Stimulated activated CD4-positive, alpha-beta T cell treated with anti-CD3 and anti-CD28 coated beads, Interleukin-2, amount 100 ng/mL, for 48 hours (primary cell): ENCODE measurements at regions not wholly inside any gene's neighbourhood (a gene's known extent, or its start where the extent isn't known, plus 50 kb on each side); places are given as distances from the start of the nearest gene placed in this dataset.
A peak's percentile ranks its signal among the peaks of the same experiment; 100 is the strongest.

Experiments
- DNase-seq, 2 donors: peaks; one replicate each; pipeline ENCODE4 v3.0.0-alpha.2; 2020

- no peak for DNase-seq
These were observed 725.6 kb upstream of the ID2 start for GRCh38 chr2:7956126-7956689.

DNA sequence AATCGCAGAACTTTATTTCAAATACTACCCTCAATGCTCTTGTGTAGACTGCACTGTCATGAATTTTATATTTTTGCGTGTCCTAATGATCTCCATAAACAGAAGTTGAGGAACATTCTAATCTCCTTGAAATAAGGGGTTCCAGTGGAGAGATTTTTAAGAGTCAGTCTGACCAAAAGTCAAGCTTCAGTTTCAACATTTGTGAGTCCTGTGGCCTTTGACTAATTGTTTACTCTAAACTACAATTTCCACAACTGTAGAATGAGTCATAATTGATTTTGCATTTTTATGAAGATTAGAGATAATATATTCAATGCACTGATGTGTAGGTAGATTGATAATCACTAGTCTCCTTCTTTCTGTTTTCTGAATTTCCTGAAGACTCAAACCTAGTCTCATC, 720.3 kb upstream of the ID2 start:
- DNase-seq, result no peak

- no peak for DNase-seq
These were observed 719.7 kb upstream of the ID2 start for GRCh38 chr2:7962161-7962560.

- DNase-seq, result no peak
These were observed 718.1 kb upstream of the ID2 start for GRCh38 chr2:7963787-7964186.

- DNase-seq, result no peak
These were observed 715.8 kb upstream of the ID2 start for GRCh38 chr2:7966032-7966431.

- no peak for DNase-seq
These were observed 714.0 kb upstream of the ID2 start for GRCh38 chr2:7967707-7968405.

- DNase-seq, result no peak
These were observed 711.9 kb upstream of the ID2 start for GRCh38 chr2:7969756-7970515.

GRCh38 chr2:7971248-7971647, 710.6 kb upstream of the ID2 start:
- no peak for DNase-seq

- DNase-seq, result no peak
These were observed 710.0 kb upstream of the ID2 start for GRCh38 chr2:7971841-7972240.

GRCh38 chr2:7972670-7973069, 709.2 kb upstream of the ID2 start:
- DNase-seq, result no peak

DNA sequence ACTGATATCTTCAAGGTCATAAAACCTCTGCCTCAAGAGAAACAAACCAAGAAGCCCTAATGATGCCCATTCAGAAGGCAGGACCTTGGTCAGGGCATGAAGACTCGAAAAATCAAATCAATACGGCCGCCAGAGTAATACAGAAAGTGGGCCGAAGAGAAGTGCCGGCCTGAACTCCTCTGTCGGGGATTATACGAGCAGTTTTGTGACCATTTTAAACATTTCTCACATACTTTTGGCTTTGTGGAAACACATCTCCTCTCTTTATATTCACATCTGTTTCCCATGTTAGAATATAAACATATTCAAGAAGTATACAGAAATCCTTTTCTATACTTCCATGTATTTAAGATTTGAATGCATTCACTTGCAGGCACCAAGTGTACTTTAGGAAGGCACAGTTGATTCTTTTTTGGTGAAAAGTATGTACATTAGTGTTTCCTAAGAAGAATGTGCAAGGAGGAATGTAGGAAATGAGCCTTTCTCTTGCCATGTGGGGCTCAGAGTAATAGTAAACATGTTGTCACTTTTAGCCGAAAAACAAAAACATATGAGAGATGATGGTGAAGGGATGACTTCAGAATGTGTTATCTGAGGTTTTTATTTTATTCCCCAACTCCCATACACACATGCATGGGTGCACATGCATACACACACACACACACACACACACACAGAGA, 707.9 kb upstream of the ID2 start:
- no peak for DNase-seq

- DNase-seq, result no peak
These were observed 706.9 kb upstream of the ID2 start for GRCh38 chr2:7974936-7975335.

GRCh38 chr2:7976206-7976605, 705.6 kb upstream of the ID2 start:
- DNase-seq, result no peak

- no peak for DNase-seq
These were observed 703.9 kb upstream of the ID2 start for GRCh38 chr2:7977981-7978380.

DNA sequence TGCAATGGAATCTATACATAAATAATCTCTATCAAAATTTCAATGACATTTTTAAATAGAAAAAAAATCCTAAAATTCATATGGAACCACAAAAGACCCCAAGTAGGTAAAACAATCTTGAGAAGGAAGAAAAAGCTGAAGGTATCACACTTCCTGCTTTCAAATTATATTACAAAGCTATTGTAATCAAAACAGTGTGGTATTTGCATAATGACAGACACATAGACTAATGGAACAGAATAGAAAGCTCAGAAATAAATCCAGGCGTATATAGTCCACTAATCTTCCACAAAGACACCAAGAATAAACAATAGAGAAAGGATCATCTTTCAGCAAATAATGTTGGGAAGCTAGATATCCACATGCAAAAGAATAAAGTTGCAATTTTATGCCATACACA, 699.8 kb upstream of the ID2 start:
- DNase-seq, result no peak

DNA sequence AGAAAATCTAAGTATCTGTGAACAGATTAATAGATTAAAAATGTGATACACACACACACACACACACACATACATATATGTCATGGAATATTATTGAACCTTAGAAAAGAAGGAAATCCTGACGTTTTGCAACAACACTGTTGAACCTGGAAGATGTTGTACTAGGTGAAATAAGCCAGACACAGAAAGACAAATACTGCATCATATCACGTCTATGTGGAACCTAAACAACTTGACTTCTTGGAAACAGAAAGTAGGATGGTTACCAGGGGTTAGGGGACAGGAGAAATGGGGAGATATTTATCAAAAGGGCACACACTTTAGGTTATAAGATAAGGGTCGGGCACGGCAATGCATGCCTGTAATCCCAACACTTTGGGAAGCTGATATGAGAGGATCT, 698.4 kb upstream of the ID2 start:
- DNase-seq, result no peak

DNA sequence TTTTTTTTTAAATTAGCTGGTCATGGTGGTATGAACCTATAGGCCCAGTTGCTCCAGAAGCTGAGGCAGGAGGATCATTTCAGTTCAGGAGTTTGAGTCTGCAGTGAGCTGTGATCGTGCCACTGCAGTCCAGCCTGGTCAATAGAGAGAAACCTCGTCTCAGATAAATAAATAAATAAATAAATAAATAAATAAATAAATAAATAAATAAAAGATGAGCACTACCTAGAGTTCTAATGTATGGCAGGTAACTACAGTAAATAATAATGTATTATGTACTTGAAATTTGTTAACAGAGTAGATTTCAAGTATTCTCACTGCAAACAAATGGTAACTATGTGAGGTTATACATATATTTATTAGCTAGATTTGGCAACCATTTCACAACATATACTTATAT, 697.9 kb upstream of the ID2 start:
- DNase-seq, result no peak

GRCh38 chr2:7984693-7985353, 697.0 kb upstream of the ID2 start:
- peak in 1 of 2 donors; percentile 14 for DNase-seq

GRCh38 chr2:7986431-7986830, 695.4 kb upstream of the ID2 start:
- DNase-seq, result no peak

- no peak for DNase-seq
These were observed 693.9 kb upstream of the ID2 start for GRCh38 chr2:7987992-7988391.

- DNase-seq, result no peak
These were observed 693.4 kb upstream of the ID2 start for GRCh38 chr2:7988440-7988839.

GRCh38 chr2:7989823-7990222, 692.0 kb upstream of the ID2 start:
- DNase-seq, result no peak
